ENCODE measurements at regions not wholly inside any gene's neighbourhood (a gene's known extent, or its start where the extent isn't known, plus 50 kb on each side); places are given as distances from the start of the nearest gene placed in this dataset.

- no peaks in the 10 kb centered on the region for H3K9me3 ChIP-seq (ENCODE audit: control insufficient read depth in 2 of 2, insufficient read depth in 1 of 2, low read depth in 1 of 2, low read length in 1 of 2)
- H3K36me3 ChIP-seq (ENCODE audit: control insufficient read depth in 2 of 2, insufficient read depth in 2 of 2, low read length in 1 of 2): no peaks in the 10 kb centered on the region
- H3K27ac ChIP-seq (ENCODE audit: low read depth in 2 of 2, low read length in 1 of 2): no peak overlapping the region
- H3K4me1 ChIP-seq (ENCODE audit: control insufficient read depth in 2 of 2, insufficient read depth in 2 of 2, low read length in 1 of 2): no peaks in the 10 kb centered on the region
- H3K4me3 ChIP-seq (ENCODE audit: low read depth in 1 of 2, low read length in 2 of 2): no peak overlapping the region
- no peaks in the 10 kb centered on the region for H3K27me3 ChIP-seq (ENCODE audit: control insufficient read depth in 1 of 2, insufficient read depth in 2 of 2, low read length in 2 of 2)
- 81 to 83% methylated on average over 2 of the region's 2 CpGs for WGBS, 2 donors
These were observed 1092.8 kb downstream of the TMTC2 start for GRCh38 chr12:83779526-83779925.

GRCh38 chr12:83769151-83769550, 1082.4 kb downstream of the TMTC2 start:
- no peaks in the 10 kb centered on the region for H3K4me1 ChIP-seq (ENCODE audit: control insufficient read depth in 2 of 2, insufficient read depth in 2 of 2, low read length in 1 of 2)
- H3K27me3 ChIP-seq (ENCODE audit: control insufficient read depth in 1 of 2, insufficient read depth in 2 of 2, low read length in 2 of 2): no peaks in the 10 kb centered on the region
- H3K4me3 ChIP-seq (ENCODE audit: low read depth in 1 of 2, low read length in 2 of 2): no peak overlapping the region
- WGBS, 2 donors: 84 to 88% methylated on average over 3 of the region's 3 CpGs
- no peaks in the 10 kb centered on the region for H3K36me3 ChIP-seq (ENCODE audit: control insufficient read depth in 2 of 2, insufficient read depth in 2 of 2, low read length in 1 of 2)
- H3K27ac ChIP-seq (ENCODE audit: low read depth in 2 of 2, low read length in 1 of 2): no peak overlapping the region
- H3K9me3 ChIP-seq (ENCODE audit: control insufficient read depth in 2 of 2, insufficient read depth in 1 of 2, low read depth in 1 of 2, low read length in 1 of 2): no peaks in the 10 kb centered on the region

GRCh38 chr12:83767723-83768122, 1081.0 kb downstream of the TMTC2 start:
- H3K4me3 ChIP-seq (ENCODE audit: low read depth in 1 of 2, low read length in 2 of 2): no peak overlapping the region
- no peaks in the 10 kb centered on the region for H3K36me3 ChIP-seq (ENCODE audit: control insufficient read depth in 2 of 2, insufficient read depth in 2 of 2, low read length in 1 of 2)
- H3K9me3 ChIP-seq (ENCODE audit: control insufficient read depth in 2 of 2, insufficient read depth in 1 of 2, low read depth in 1 of 2, low read length in 1 of 2): no peaks in the 10 kb centered on the region
- H3K27me3 ChIP-seq (ENCODE audit: control insufficient read depth in 1 of 2, insufficient read depth in 2 of 2, low read length in 2 of 2): no peaks in the 10 kb centered on the region
- WGBS, 2 donors: 36 to 42% methylated on average over 1 of the region's 1 CpG
- no peak overlapping the region for H3K27ac ChIP-seq (ENCODE audit: low read depth in 2 of 2, low read length in 1 of 2)
- no peaks in the 10 kb centered on the region for H3K4me1 ChIP-seq (ENCODE audit: control insufficient read depth in 2 of 2, insufficient read depth in 2 of 2, low read length in 1 of 2)

DNA sequence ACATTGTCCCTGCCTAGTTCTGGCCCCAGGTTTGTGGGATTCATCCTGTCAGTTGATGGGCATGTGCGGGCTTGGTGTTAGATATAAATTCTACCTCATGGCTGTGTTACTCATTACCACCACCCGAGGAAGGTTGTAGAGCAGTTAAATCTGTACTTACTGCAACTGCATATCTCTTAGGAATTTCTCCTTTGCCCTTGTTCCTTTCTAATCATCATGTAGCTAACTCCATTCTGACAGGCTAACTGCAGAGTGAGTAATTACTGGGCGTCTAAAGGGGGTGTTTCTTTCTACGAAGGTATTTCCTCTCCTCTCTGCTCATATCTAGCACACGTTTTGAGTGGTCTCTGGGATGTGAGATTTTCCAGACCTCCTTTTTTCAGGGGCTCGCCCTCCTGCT, 1076.7 kb downstream of the TMTC2 start:
- no peaks in the 10 kb centered on the region for H3K9me3 ChIP-seq (ENCODE audit: control insufficient read depth in 2 of 2, insufficient read depth in 1 of 2, low read depth in 1 of 2, low read length in 1 of 2)
- H3K27ac ChIP-seq (ENCODE audit: low read depth in 2 of 2, low read length in 1 of 2): no peak overlapping the region
- no peaks in the 10 kb centered on the region for H3K36me3 ChIP-seq (ENCODE audit: control insufficient read depth in 2 of 2, insufficient read depth in 2 of 2, low read length in 1 of 2)
- no peak overlapping the region for H3K4me3 ChIP-seq (ENCODE audit: low read depth in 1 of 2, low read length in 2 of 2)
- H3K4me1 ChIP-seq (ENCODE audit: control insufficient read depth in 2 of 2, insufficient read depth in 2 of 2, low read length in 1 of 2): no peaks in the 10 kb centered on the region
- H3K27me3 ChIP-seq (ENCODE audit: control insufficient read depth in 1 of 2, insufficient read depth in 2 of 2, low read length in 2 of 2): no peaks in the 10 kb centered on the region
- WGBS, 2 donors: 65 to 67% methylated on average over 6 of the region's 6 CpGs

DNA sequence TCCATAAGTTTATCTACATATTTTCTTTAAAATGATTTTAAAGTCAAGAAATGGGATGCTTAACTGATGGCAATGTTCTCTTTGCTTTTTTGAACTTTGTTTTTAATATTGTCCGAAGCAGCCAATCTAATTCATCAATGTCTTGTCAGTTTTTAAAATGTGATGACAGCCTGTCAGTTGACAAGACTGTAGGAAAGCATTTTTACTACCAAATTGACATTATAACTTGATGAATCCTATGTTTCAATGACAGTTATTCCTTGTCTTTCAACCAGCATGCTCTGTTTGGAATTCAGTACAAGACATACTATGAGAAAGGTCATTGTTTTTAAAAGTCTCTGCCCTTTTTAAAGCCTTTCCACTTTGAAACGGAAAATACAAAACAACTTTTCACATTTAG, 1073.2 kb downstream of the TMTC2 start:
- no peak overlapping the region for H3K27ac ChIP-seq (ENCODE audit: low read depth in 2 of 2, low read length in 1 of 2)
- H3K4me3 ChIP-seq (ENCODE audit: low read depth in 1 of 2, low read length in 2 of 2): no peak overlapping the region
- WGBS, 2 donors: 75 to 78% methylated on average over 2 of the region's 2 CpGs
- H3K36me3 ChIP-seq (ENCODE audit: control insufficient read depth in 2 of 2, insufficient read depth in 2 of 2, low read length in 1 of 2): no peaks in the 10 kb centered on the region
- no peaks in the 10 kb centered on the region for H3K27me3 ChIP-seq (ENCODE audit: control insufficient read depth in 1 of 2, insufficient read depth in 2 of 2, low read length in 2 of 2)
- H3K9me3 ChIP-seq (ENCODE audit: control insufficient read depth in 2 of 2, insufficient read depth in 1 of 2, low read depth in 1 of 2, low read length in 1 of 2): no peaks in the 10 kb centered on the region
- H3K4me1 ChIP-seq (ENCODE audit: control insufficient read depth in 2 of 2, insufficient read depth in 2 of 2, low read length in 1 of 2): no peaks in the 10 kb centered on the region

GRCh38 chr12:83758888-83759631, 1072.4 kb downstream of the TMTC2 start:
- no peaks in the 10 kb centered on the region for H3K4me1 ChIP-seq (ENCODE audit: control insufficient read depth in 2 of 2, insufficient read depth in 2 of 2, low read length in 1 of 2)
- H3K4me3 ChIP-seq (ENCODE audit: low read depth in 1 of 2, low read length in 2 of 2): no peak overlapping the region
- no peaks in the 10 kb centered on the region for H3K9me3 ChIP-seq (ENCODE audit: control insufficient read depth in 2 of 2, insufficient read depth in 1 of 2, low read depth in 1 of 2, low read length in 1 of 2)
- no peaks in the 10 kb centered on the region for H3K36me3 ChIP-seq (ENCODE audit: control insufficient read depth in 2 of 2, insufficient read depth in 2 of 2, low read length in 1 of 2)
- H3K27ac ChIP-seq (ENCODE audit: low read depth in 2 of 2, low read length in 1 of 2): no peak overlapping the region
- 79 to 80% methylated on average over 5 of the region's 5 CpGs for WGBS, 2 donors
- H3K27me3 ChIP-seq (ENCODE audit: control insufficient read depth in 1 of 2, insufficient read depth in 2 of 2, low read length in 2 of 2): no peaks in the 10 kb centered on the region

DNA sequence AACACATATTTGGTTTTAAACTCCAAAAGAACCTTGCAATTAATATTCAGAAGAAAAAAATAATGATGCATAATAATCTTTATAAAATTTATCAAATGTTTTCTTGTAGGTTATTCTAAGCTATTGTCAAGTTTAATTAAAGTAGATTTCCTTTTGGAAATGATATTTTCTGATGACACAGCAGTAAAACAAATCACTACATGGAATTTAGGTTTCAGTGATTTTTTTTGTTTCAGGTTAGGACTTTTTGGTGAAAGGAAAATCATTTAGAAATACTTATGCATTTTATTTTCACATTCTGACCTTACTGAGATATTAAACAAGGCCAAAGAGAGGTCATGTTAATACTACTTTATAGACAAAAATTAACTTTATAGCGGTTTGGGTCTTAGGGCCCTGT, 1067.2 kb downstream of the TMTC2 start:
- H3K4me3 ChIP-seq (ENCODE audit: low read depth in 1 of 2, low read length in 2 of 2): no peak overlapping the region
- WGBS, 2 donors: 85 to 90% methylated on average over 1 of the region's 1 CpG

GRCh38 chr12:83753205-83753604, 1066.5 kb downstream of the TMTC2 start:
- H3K27me3 ChIP-seq (ENCODE audit: control insufficient read depth in 1 of 2, insufficient read depth in 2 of 2, low read length in 2 of 2): no peaks in the 10 kb centered on the region
- H3K36me3 ChIP-seq (ENCODE audit: control insufficient read depth in 2 of 2, insufficient read depth in 2 of 2, low read length in 1 of 2): no peaks in the 10 kb centered on the region
- H3K4me3 ChIP-seq (ENCODE audit: low read depth in 1 of 2, low read length in 2 of 2): no peak overlapping the region
- H3K9me3 ChIP-seq (ENCODE audit: control insufficient read depth in 2 of 2, insufficient read depth in 1 of 2, low read depth in 1 of 2, low read length in 1 of 2): no peaks in the 10 kb centered on the region
- no peak overlapping the region for H3K27ac ChIP-seq (ENCODE audit: low read depth in 2 of 2, low read length in 1 of 2)
- WGBS, 2 donors: 53 to 55% methylated on average over 3 of the region's 3 CpGs
- H3K4me1 ChIP-seq (ENCODE audit: control insufficient read depth in 2 of 2, insufficient read depth in 2 of 2, low read length in 1 of 2): no peaks in the 10 kb centered on the region

More for the DNA sequence above, 1067.2 kb downstream of the TMTC2 start:
- Histone ChIP-seq H3K27me3 (ENCODE audit: control insufficient read depth in 1 of 2, insufficient read depth in 2 of 2, low read length in 2 of 2) (no peaks in the 10 kb centered on the region), H3K4me1 (ENCODE audit: control insufficient read depth in 2 of 2, insufficient read depth in 2 of 2, low read length in 1 of 2) (no peaks in the 10 kb centered on the region), H3K27ac (ENCODE audit: low read depth in 2 of 2, low read length in 1 of 2) (no peak overlapping the region), H3K9me3 (ENCODE audit: control insufficient read depth in 2 of 2, insufficient read depth in 1 of 2, low read depth in 1 of 2, low read length in 1 of 2) (no peaks in the 10 kb centered on the region), H3K36me3 (ENCODE audit: control insufficient read depth in 2 of 2, insufficient read depth in 2 of 2, low read length in 1 of 2) (no peaks in the 10 kb centered on the region)

GRCh38 chr12:83739607-83740006, 1052.9 kb downstream of the TMTC2 start:
- H3K4me1 ChIP-seq (ENCODE audit: control insufficient read depth in 2 of 2, insufficient read depth in 2 of 2, low read length in 1 of 2): no peaks in the 10 kb centered on the region
- no peak overlapping the region for H3K4me3 ChIP-seq (ENCODE audit: low read depth in 1 of 2, low read length in 2 of 2)
- no peaks in the 10 kb centered on the region for H3K27me3 ChIP-seq (ENCODE audit: control insufficient read depth in 1 of 2, insufficient read depth in 2 of 2, low read length in 2 of 2)
- no peaks in the 10 kb centered on the region for H3K9me3 ChIP-seq (ENCODE audit: control insufficient read depth in 2 of 2, insufficient read depth in 1 of 2, low read depth in 1 of 2, low read length in 1 of 2)
- 62 to 79% methylated on average over 3 of the region's 3 CpGs for WGBS, 2 donors
- no peaks in the 10 kb centered on the region for H3K36me3 ChIP-seq (ENCODE audit: control insufficient read depth in 2 of 2, insufficient read depth in 2 of 2, low read length in 1 of 2)
- no peak overlapping the region for H3K27ac ChIP-seq (ENCODE audit: low read depth in 2 of 2, low read length in 1 of 2)

GRCh38 chr12:83710851-83711250, 1024.1 kb downstream of the TMTC2 start:
- Histone ChIP-seq H3K9me3 (ENCODE audit: control insufficient read depth in 2 of 2, insufficient read depth in 1 of 2, low read depth in 1 of 2, low read length in 1 of 2) (peaks cover 3 to 6% of the 10 kb centered on the region in 2 donors), H3K27ac (ENCODE audit: low read depth in 2 of 2, low read length in 1 of 2) (no peak overlapping the region), H3K4me3 (ENCODE audit: low read depth in 1 of 2, low read length in 2 of 2) (no peak overlapping the region), H3K27me3 (ENCODE audit: control insufficient read depth in 1 of 2, insufficient read depth in 2 of 2, low read length in 2 of 2) (no peaks in the 10 kb centered on the region), H3K4me1 (ENCODE audit: control insufficient read depth in 2 of 2, insufficient read depth in 2 of 2, low read length in 1 of 2) (no peaks in the 10 kb centered on the region), H3K36me3 (ENCODE audit: control insufficient read depth in 2 of 2, insufficient read depth in 2 of 2, low read length in 1 of 2) (no peaks in the 10 kb centered on the region)
- WGBS, 2 donors: 96 to 97% methylated on average over 3 of the region's 3 CpGs

All from esophagus (tissue), 2 donors.